ENCODE measurements at regions not wholly inside any gene's neighbourhood (a gene's known extent, or its start where the extent isn't known, plus 50 kb on each side); places are given as distances from the start of the nearest gene placed in this dataset.

DNA sequence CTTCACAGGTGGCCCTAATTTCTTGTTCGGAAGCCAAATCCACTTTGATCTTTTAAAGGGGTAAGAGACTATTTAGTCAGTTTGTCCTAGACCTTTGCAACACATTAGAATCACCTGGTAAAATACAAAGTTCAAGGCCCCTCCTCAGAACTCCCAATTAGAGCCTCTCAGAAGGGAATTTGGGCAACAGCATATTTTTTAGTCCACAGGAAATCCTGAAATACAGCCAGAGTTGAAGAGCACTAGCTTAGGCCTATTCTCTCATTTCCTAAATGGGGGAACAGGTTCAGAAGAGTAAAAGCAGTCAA, 151.3 kb upstream of the FSCB start:
- Histone ChIP-seq H2AFZ (ENCODE audit: low read depth, low read length) (no peak overlapping the region), H3K9ac (ENCODE audit: insufficient read depth in 1 of 2, low read depth in 2 of 2, low read length in 2 of 2) (no peak overlapping the region), H3K27ac (ENCODE audit: extremely low read depth, low read depth, low read length) (no peak overlapping the region), H3K79me2 (ENCODE audit: control insufficient read depth, insufficient read depth, low read length) (no peaks in the 10 kb centered on the region), H4K20me1 (replicated peaks; ENCODE audit: control insufficient read depth, insufficient read depth, low read length) (no peaks in the 10 kb centered on the region), H3K9me3 (replicated peaks; ENCODE audit: control insufficient read depth, insufficient read depth, low read depth, low read length) (no peaks in the 10 kb centered on the region), H3K36me3 (ENCODE audit: control insufficient read depth, insufficient read depth, low read length) (no peaks in the 10 kb centered on the region), H3K4me3 (no peak overlapping the region), H3K4me1 (replicated peaks in 1 of 2; ENCODE audit: control insufficient read depth in 2 of 2, insufficient read depth in 2 of 2, low read length in 2 of 2) (no peaks in the 10 kb centered on the region), H3K9me1 (ENCODE audit: control insufficient read depth, insufficient read depth, low read length) (no peaks in the 10 kb centered on the region), H3K27me3 (ENCODE audit: control insufficient read depth in 2 of 2, insufficient read depth in 2 of 2, low read length in 2 of 2) (no peaks in the 10 kb centered on the region), H3K4me2 (ENCODE audit: insufficient read depth, low read length) (no peak overlapping the region)
- POLR2A ChIA-PET: no interaction called here
- BruUV-seq (replicated peaks): no TSS peak
- CTCF ChIA-PET (ENCODE audit: low intra/inter-chr PET ratio): no interaction called here
- TF ChIP-seq HMG20A (CRISPR knock-in tag; conservative IDR thresholded peaks at IDR 0.05): no peak
- TF ChIP-seq CSDE1 (IDR thresholded peaks at IDR 0.05): no peak
- no peak for TF ChIP-seq EP300 (IDR thresholded peaks at IDR 0.05; ENCODE audit: low read length)
- TF ChIP-seq NR4A1 (CRISPR knock-in tag; IDR thresholded peaks at IDR 0.05): no peak
- no peak for TF ChIP-seq NR4A1 (tag; IDR thresholded peaks at IDR 0.05)
- no peak for TF ChIP-seq ZNF347 (CRISPR knock-in tag; IDR thresholded peaks at IDR 0.05; ENCODE audit: low read depth)
- TF ChIP-seq EZH2 (IDR thresholded peaks at IDR 0.05; ENCODE audit: borderline replicate concordance, low read depth, low read length): no peak
- no peak for TF ChIP-seq SMAD2 (IDR thresholded peaks at IDR 0.05; ENCODE audit: low read depth, low read length)
- TF ChIP-seq, protein P1, sequence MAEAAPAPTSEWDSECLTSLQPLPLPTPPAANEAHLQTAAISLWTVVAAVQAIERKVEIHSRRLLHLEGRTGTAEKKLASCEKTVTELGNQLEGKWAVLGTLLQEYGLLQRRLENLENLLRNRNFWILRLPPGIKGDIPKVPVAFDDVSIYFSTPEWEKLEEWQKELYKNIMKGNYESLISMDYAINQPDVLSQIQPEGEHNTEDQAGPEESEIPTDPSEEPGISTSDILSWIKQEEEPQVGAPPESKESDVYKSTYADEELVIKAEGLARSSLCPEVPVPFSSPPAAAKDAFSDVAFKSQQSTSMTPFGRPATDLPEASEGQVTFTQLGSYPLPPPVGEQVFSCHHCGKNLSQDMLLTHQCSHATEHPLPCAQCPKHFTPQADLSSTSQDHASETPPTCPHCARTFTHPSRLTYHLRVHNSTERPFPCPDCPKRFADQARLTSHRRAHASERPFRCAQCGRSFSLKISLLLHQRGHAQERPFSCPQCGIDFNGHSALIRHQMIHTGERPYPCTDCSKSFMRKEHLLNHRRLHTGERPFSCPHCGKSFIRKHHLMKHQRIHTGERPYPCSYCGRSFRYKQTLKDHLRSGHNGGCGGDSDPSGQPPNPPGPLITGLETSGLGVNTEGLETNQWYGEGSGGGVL (CRISPR knock-in tag; IDR thresholded peaks at IDR 0.05): no peak
- no peak for ATAC-seq
- intact Hi-C loops (cut with micrococcal nuclease): no loop called here
- 0% methylated on average over 1 of the region's 1 CpG for WGBS (ENCODE audit: insufficient coverage, low coverage, missing lambda C conversion rate)
- DNase-seq (ENCODE audit: extremely low read depth in 1 of 4, low spot score in 3 of 4): no peak
- in situ Hi-C loops (cut with MboI): no loop called here
- no peak for FAIRE-seq

All from K562 (cell line).